Glutamatergic neuron (in vitro differentiated cells): ENCODE measurements at regions not wholly inside any gene's neighbourhood (a gene's known extent, or its start where the extent isn't known, plus 50 kb on each side); places are given as distances from the start of the nearest gene placed in this dataset.

Experiments used
- DNase-seq: peaks from one replicate; pipeline ENCODE4 v3.0.0; 2022
- H3K27ac Mint-ChIP-seq: one replicate; pipeline ENCODE4 v1.8.0; 2020; ENCODE audit warnings: mild to moderate bottlenecking, mixed read lengths, inconsistent platforms; ENCODE audit not compliant: unreplicated experiment
- H3K27me3 Mint-ChIP-seq: one replicate; pipeline ENCODE4 v1.8.0; 2020; ENCODE audit warnings: mild to moderate bottlenecking, moderate library complexity, mixed read lengths, inconsistent platforms; ENCODE audit not compliant: unreplicated experiment
- H3K36me3 Mint-ChIP-seq: one replicate; pipeline ENCODE4 v1.8.0; 2020; ENCODE audit warnings: mild to moderate bottlenecking, mixed read lengths, inconsistent platforms; ENCODE audit not compliant: unreplicated experiment
- H3K4me1 Mint-ChIP-seq: one replicate; pipeline ENCODE4 v1.8.0; 2020; ENCODE audit warnings: mild to moderate bottlenecking, low read depth, mixed read lengths, inconsistent platforms; ENCODE audit not compliant: unreplicated experiment
- H3K4me3 Mint-ChIP-seq: one replicate; pipeline ENCODE4 v1.8.0; 2020; ENCODE audit warnings: mild to moderate bottlenecking, mixed read lengths, inconsistent platforms; ENCODE audit not compliant: unreplicated experiment
- H3K9me3 Mint-ChIP-seq: one replicate; pipeline ENCODE4 v1.8.0; 2020; ENCODE audit warnings: mild to moderate bottlenecking, moderate library complexity, mixed read lengths, inconsistent platforms; ENCODE audit not compliant: unreplicated experiment
- TF ChIP-seq, protein P1 (sequence below): fragments of 200-600 bp; sonication (generic); IDR thresholded peaks from one replicate; pipeline ENCODE4 v1.5.0; 2021; ENCODE audit not compliant: partially characterized antibody, unreplicated experiment

GRCh38 chr2:61633250-61633649 lies 95.1 kb upstream of the XPO1 start:
- H3K4me3 Mint-ChIP-seq: no peak overlapping the region
- no peaks in the 10 kb centered on the region for H3K27me3 Mint-ChIP-seq
- TF ChIP-seq, protein P1, sequence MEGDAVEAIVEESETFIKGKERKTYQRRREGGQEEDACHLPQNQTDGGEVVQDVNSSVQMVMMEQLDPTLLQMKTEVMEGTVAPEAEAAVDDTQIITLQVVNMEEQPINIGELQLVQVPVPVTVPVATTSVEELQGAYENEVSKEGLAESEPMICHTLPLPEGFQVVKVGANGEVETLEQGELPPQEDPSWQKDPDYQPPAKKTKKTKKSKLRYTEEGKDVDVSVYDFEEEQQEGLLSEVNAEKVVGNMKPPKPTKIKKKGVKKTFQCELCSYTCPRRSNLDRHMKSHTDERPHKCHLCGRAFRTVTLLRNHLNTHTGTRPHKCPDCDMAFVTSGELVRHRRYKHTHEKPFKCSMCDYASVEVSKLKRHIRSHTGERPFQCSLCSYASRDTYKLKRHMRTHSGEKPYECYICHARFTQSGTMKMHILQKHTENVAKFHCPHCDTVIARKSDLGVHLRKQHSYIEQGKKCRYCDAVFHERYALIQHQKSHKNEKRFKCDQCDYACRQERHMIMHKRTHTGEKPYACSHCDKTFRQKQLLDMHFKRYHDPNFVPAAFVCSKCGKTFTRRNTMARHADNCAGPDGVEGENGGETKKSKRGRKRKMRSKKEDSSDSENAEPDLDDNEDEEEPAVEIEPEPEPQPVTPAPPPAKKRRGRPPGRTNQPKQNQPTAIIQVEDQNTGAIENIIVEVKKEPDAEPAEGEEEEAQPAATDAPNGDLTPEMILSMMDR: no peak
- no peaks in the 10 kb centered on the region for H3K36me3 Mint-ChIP-seq
- H3K9me3 Mint-ChIP-seq: no peaks in the 10 kb centered on the region
- no peak for DNase-seq
- H3K27ac Mint-ChIP-seq: no peak overlapping the region
- H3K4me1 Mint-ChIP-seq: no peaks in the 10 kb centered on the region

DNA sequence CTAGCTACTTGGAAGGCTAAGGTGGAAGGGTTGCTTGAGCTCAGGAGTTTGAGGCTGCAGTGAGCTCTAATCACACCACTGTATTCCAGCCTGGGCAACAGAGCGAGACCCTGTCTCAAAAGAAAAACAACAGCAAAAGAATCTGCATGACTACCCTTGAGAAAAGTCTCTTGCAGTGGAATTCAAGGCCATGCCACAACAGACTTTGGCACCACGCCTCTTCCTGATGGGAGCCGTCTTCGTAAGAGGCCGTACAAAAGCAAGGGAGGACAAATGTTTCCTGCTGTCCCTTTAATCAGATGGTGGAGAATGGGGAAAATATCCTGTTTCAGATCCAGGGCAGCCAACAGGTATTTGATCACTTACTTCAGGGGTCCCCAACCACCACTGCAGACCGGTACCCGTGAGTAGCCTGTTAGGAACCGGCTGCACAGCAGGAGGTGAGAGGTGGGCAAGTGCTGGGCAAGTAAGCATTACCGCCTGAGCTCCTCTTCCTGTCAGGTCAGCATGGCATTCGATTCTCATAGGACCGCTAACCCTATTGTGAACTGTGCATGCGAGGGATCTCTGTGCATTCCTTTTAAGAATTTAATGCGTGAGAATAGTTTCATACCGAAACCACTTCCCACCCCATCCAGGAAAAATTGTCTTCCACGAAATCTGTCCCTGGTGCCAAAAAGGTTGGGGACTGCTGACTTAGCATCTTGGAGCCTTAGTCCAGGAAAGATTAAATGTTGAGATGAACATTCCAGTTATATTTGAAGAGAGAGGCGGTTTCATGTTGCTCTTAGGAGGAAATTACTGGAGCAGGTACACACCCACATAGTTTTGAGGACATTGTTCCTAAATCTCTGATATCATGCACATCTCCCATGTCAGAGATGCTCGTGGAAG lies 94.4 kb upstream of the XPO1 start:
- Mint-ChIP-seq H3K36me3 (no peaks in the 10 kb centered on the region), H3K4me1 (no peaks in the 10 kb centered on the region)

DNA sequence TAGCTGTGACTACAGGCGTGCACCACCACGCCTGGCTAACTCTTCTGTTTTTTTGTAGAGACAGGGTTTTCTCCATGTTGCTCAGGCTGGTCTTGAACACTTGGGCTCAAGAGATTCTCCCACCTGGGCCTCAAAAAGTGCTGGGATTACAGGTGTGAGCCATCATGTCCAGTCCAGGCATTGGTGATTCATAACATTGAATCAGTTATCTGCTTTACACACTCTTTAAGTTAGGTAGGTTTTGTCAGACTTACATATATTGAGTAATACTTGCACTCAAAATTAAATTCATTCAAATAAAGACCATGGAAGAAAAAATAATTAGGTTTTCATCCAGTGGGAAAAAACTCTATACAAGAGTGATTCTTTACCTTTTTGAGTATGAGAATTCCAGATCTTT lies 93.2 kb upstream of the XPO1 start:
- Mint-ChIP-seq H3K9me3 (peaks cover 3% of the 10 kb centered on the region), H3K36me3 (no peaks in the 10 kb centered on the region), H3K27me3 (no peaks in the 10 kb centered on the region), H3K4me3 (no peak overlapping the region), H3K27ac (no peak overlapping the region), H3K4me1 (no peaks in the 10 kb centered on the region)
- DNase-seq: no peak
- TF ChIP-seq, protein P1: no peak

More for the DNA sequence above, 94.4 kb upstream of the XPO1 start:
- Mint-ChIP-seq H3K4me3 (no peak overlapping the region), H3K27me3 (no peaks in the 10 kb centered on the region), H3K9me3 (peaks cover 3% of the 10 kb centered on the region), H3K27ac (no peak overlapping the region)
- no peak for DNase-seq
- TF ChIP-seq, protein P1: no peak

GRCh38 chr2:61626827-61627226 lies 88.7 kb upstream of the XPO1 start:
- Mint-ChIP-seq H3K27me3 (no peaks in the 10 kb centered on the region), H3K27ac (no peak overlapping the region), H3K4me1 (no peaks in the 10 kb centered on the region), H3K36me3 (no peaks in the 10 kb centered on the region), H3K4me3 (no peak overlapping the region), H3K9me3 (peaks cover 3% of the 10 kb centered on the region)
- no peak for DNase-seq
- TF ChIP-seq, protein P1: no peak

DNA sequence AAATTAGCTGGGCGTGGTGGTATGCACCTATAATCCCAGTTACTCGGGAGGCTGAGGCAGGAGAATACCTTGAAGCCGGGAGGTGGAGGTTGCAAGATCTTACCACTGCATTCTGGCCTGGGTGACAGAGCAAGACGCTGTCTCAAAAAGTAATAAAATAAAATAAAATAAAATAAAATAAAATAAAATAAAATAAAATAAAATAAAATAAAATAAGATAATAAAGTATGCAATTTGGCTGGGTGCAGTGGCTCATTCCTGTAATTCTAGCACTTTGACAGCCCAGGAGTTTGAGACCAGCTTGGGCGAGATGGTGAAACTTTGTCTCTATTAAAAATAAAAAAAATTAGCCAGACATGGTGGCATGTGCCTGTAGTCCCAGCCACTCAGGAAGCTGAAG lies 85.6 kb upstream of the XPO1 start:
- H3K27ac Mint-ChIP-seq: no peak overlapping the region
- no peaks in the 10 kb centered on the region for H3K27me3 Mint-ChIP-seq

More for the DNA sequence above, 85.6 kb upstream of the XPO1 start:
- Mint-ChIP-seq H3K9me3 (peaks cover 3% of the 10 kb centered on the region), H3K36me3 (no peaks in the 10 kb centered on the region), H3K4me1 (no peaks in the 10 kb centered on the region), H3K4me3 (no peak overlapping the region)
- DNase-seq: no peak
- TF ChIP-seq, protein P1: no peak
